Lower lobe of right lung (tissue), 2 donors: ENCODE measurements at regions not wholly inside any gene's neighbourhood (a gene's known extent, or its start where the extent isn't known, plus 50 kb on each side); places are given as distances from the start of the nearest gene placed in this dataset.
A peak's percentile ranks its signal among the peaks of the same experiment; 100 is the strongest.
"Not testable (repeated sequence)": the region's sequence is repeated elsewhere in the genome, so short reads cannot be mapped to it uniquely, and the experiment has no call there.

Source experiments
- ATAC-seq, 2 donors: fragments of 200-7000 bp; cut with Tn5 transposase; one replicate each; pipeline ENCODE4 v1.9.1; 2020 to 2022; ENCODE audit warnings: mild to moderate bottlenecking in 2 of 2, moderate library complexity in 2 of 2
- DNase-seq: peaks from one replicate; pipeline ENCODE4 v3.0.0-alpha.2; 2020
- H3K27ac ChIP-seq: fragments of 200-600 bp; one replicate; pipeline ENCODE4 v1.8.0; 2022
- H3K27me3 ChIP-seq: fragments of 200-600 bp; one replicate; pipeline ENCODE4 v1.8.0; 2022; ENCODE audit warnings: low read depth
- H3K36me3 ChIP-seq: fragments of 200-600 bp; one replicate; pipeline ENCODE4 v1.8.0; 2022; ENCODE audit warnings: mild to moderate bottlenecking
- H3K4me1 ChIP-seq: fragments of 200-600 bp; one replicate; pipeline ENCODE4 v1.8.0; 2022
- H3K4me3 ChIP-seq: fragments of 200-600 bp; one replicate; pipeline ENCODE4 v1.8.0; 2022; ENCODE audit warnings: mild to moderate bottlenecking
- H3K9me3 ChIP-seq: fragments of 200-600 bp; one replicate; pipeline ENCODE4 v1.8.0; 2022
- intact Hi-C: fragments of 100-400 bp; cut with DNase I; formaldehyde crosslinking; loops from one replicate; pipeline ENCODE4 v1.11.0; 2022
- TF ChIP-seq, protein P1 (sequence below): fragments of 200-600 bp; IDR thresholded peaks from one replicate; pipeline ENCODE4 v1.8.0; 2022; ENCODE audit warnings: antibody characterized with exemption, mild to moderate bottlenecking
- donor health status: DM: no; HTN: yes; CAD: no; lungs with severe emphysema.

DNA sequence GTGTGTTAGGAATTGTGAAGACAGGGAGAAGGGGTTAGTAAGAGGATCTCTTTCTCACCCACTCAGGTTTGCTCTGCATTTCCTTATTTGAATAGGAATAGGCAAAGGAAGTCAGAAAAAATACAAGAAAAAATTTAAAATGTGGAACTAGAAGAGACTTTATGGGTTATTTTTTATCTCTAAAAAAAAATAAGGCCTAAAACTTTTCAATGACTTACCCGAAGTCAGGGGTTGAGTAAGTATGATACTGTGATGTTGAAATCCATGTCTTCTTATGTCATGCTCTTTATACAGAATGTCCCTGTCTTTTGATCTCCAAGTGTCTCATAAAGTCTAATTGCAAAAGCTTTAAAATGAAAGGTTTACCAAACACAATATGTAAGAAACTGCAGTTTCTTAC, 148.3 kb upstream of the PIK3R1 start:
- H3K27ac ChIP-seq, result peak overlapping the region; percentile 51
- peak; percentile 37 to 60 for ATAC-seq
- TF ChIP-seq, protein P1, sequence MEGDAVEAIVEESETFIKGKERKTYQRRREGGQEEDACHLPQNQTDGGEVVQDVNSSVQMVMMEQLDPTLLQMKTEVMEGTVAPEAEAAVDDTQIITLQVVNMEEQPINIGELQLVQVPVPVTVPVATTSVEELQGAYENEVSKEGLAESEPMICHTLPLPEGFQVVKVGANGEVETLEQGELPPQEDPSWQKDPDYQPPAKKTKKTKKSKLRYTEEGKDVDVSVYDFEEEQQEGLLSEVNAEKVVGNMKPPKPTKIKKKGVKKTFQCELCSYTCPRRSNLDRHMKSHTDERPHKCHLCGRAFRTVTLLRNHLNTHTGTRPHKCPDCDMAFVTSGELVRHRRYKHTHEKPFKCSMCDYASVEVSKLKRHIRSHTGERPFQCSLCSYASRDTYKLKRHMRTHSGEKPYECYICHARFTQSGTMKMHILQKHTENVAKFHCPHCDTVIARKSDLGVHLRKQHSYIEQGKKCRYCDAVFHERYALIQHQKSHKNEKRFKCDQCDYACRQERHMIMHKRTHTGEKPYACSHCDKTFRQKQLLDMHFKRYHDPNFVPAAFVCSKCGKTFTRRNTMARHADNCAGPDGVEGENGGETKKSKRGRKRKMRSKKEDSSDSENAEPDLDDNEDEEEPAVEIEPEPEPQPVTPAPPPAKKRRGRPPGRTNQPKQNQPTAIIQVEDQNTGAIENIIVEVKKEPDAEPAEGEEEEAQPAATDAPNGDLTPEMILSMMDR, result no peak

DNA sequence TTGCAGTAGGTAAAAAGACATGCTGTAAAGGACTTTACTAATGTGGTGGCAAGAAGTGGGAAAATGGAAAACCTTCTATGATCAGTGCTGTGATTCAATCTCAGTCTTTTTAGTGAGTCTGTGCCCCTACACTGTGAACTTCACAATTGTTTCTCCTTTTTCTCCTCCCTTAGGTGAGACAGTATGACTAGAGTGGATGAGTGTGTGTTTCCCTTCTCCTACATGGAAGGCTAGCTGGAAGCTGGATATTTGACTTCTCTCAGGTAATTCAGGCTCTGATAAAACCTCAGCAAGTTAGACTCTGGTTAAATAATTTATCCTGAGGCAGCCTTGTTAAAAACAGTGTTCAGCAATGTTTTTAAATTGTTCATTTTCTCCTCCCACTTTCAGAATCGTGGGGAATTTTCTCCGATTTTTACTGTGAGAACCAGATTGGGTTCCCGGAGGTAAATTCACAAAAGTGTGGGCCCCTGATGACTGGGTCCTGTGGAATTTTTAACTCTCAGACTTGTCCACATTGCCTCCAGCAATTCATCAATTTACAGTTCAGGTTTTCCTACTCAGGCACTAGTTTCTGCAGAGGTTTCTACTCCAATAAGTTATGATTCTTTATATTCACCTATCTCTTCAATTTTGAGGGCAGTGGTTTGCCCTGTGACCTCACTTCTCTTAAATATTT, 149.1 kb upstream of the PIK3R1 start:
- intact Hi-C loops, result no loop called here
- no peaks in the 10 kb centered on the region for H3K9me3 ChIP-seq
- H3K4me1 ChIP-seq, result peaks cover 13% of the 10 kb centered on the region
- ATAC-seq (no peak), DNase-seq (no peak)
- no peak overlapping the region for H3K27ac ChIP-seq
- no peak overlapping the region for H3K4me3 ChIP-seq
- no peaks in the 10 kb centered on the region for H3K27me3 ChIP-seq
- TF ChIP-seq, protein P1, result no peak
- no peaks in the 10 kb centered on the region for H3K36me3 ChIP-seq

More for the DNA sequence above, 148.3 kb upstream of the PIK3R1 start:
- Histone ChIP-seq H3K36me3 (no peaks in the 10 kb centered on the region), H3K4me1 (peaks cover 13% of the 10 kb centered on the region), H3K9me3 (no peaks in the 10 kb centered on the region), H3K4me3 (no peak overlapping the region), H3K27me3 (no peaks in the 10 kb centered on the region)
- intact Hi-C loops, result no loop called here
- no peak for DNase-seq

DNA sequence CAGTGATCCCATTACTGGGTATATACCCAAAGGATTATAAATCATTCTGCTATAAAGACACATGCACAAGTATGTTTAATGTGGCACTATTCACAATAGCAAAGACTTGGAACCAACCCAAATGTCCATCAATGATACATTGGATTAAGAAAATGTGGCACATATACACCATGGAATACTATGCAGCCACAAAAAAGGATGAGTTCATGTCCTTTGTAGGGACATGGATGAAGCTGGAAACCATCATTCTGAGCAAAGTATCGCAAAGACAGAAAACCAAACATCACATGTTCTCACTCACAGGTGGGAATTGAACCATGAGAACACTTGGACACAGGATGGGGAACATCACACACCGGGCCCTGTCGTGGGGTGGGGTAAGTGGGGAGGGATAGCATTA, 150.2 kb upstream of the PIK3R1 start:
- H3K27ac ChIP-seq, result not testable (repeated sequence)

DNA sequence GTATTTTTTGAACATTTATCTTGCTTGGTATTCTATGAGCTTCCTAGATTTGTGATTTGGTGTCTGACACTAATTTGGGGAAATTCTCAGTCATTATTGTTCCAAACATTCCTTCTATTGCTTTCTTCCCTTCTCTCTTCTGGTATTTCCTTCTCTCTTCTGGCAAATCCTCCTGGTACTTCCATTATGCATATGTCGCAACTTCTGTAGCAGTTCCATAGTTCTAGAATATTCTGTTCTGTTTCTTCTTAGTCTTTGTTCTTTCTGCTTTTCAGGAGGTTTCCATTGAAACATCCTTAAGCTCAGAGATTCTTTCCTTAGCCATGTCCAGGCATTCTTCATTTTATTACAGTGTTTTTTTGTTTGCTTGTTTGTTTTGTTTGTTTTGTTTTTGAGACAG, 155.2 kb upstream of the PIK3R1 start:
- no peak for ATAC-seq
- Histone ChIP-seq H3K4me1 (no peaks in the 10 kb centered on the region), H3K27me3 (no peaks in the 10 kb centered on the region), H3K4me3 (no peak overlapping the region), H3K36me3 (no peaks in the 10 kb centered on the region), H3K9me3 (no peaks in the 10 kb centered on the region), H3K27ac (no peak overlapping the region)
- DNase-seq, result no peak
- intact Hi-C loops, result no loop called here
- TF ChIP-seq, protein P1, result no peak

More for the DNA sequence above, 150.2 kb upstream of the PIK3R1 start:
- DNase-seq, intact Hi-C loops, ATAC-seq, H3K27me3 ChIP-seq, H3K4me3 ChIP-seq, H3K9me3 ChIP-seq, H3K36me3 ChIP-seq: not testable (repeated sequence)
- H3K4me1 ChIP-seq, result peaks cover 13% of the 10 kb centered on the region

DNA sequence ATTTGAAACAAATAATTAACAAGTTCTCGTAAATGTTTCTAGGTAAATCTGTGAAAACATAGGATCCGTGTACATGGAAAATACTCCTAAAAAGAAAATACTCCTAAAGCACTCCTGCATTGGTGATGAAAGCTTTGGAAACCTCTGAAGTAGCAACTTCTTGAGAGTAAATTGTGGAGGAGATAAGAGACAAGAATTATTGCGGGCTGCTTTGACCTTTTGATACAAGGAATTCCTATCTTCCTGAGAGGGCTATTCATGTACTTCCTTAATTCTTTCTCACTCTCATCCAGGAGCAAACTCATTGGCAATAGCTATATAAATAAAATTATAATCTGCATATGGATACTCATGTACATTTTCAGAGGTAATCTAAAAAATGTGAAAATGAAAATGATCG, 158.4 kb upstream of the PIK3R1 start:
- H3K27ac ChIP-seq, result no peak overlapping the region
- intact Hi-C loops, result no loop called here
- DNase-seq (no peak), ATAC-seq (no peak)
- no peaks in the 10 kb centered on the region for H3K9me3 ChIP-seq
- no peaks in the 10 kb centered on the region for H3K4me1 ChIP-seq
- TF ChIP-seq, protein P1, result no peak
- no peaks in the 10 kb centered on the region for H3K27me3 ChIP-seq
- no peaks in the 10 kb centered on the region for H3K36me3 ChIP-seq
- no peak overlapping the region for H3K4me3 ChIP-seq

DNA sequence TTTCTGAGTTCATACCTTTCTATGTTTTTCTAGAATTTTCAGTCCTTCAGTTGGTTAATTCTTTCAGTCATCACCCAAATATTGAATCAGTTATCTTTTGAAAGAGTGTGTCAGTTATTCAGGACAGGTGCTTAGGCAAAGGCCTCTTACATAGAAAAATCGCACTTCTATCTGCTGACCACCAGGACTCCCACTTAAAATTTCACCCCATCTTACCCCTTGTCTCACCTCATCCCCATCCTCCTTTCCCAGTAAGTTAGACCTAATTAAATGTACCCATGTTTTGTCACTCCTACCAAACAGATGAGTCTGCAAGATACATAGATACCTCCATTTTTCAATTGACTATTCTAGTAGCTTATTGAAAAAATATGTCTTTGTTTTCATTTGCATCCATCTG, 159.9 kb upstream of the PIK3R1 start:
- Histone ChIP-seq H3K4me1 (no peaks in the 10 kb centered on the region), H3K27me3 (no peaks in the 10 kb centered on the region), H3K27ac (no peak overlapping the region), H3K36me3 (no peaks in the 10 kb centered on the region), H3K4me3 (no peak overlapping the region), H3K9me3 (no peaks in the 10 kb centered on the region)
- intact Hi-C loops, result no loop called here
- DNase-seq (no peak), ATAC-seq (no peak)
- TF ChIP-seq, protein P1, result no peak
